HG03558 (cell line): ENCODE measurements at regions not wholly inside any gene's neighbourhood (a gene's known extent, or its start where the extent isn't known, plus 50 kb on each side); places are given as distances from the start of the nearest gene placed in this dataset.
"Not testable (repeated sequence)": the region's sequence is repeated elsewhere in the genome, so short reads cannot be mapped to it uniquely, and the experiment has no call there.

Experiments used
- ATAC-seq: cut with Tn5 transposase; IDR thresholded peaks from one replicate; pipeline ENCODE4 v1.9.1; 2021; ENCODE audit warnings: moderate number of reproducible peaks; ENCODE audit not compliant: unreplicated experiment; ENCODE audit errors: extremely low read depth

GRCh38 chr2:215889240-215889969 lies 123.9 kb downstream of the MREG start:
- not testable (repeated sequence) for ATAC-seq

- no peak for ATAC-seq
These were observed 124.7 kb downstream of the MREG start for GRCh38 chr2:215888680-215889079.

GRCh38 chr2:215887303-215887702 lies 126.0 kb downstream of the MREG start:
- ATAC-seq: no peak

GRCh38 chr2:215886022-215886421 lies 127.3 kb downstream of the MREG start:
- ATAC-seq: no peak

- ATAC-seq: no peak
These were observed 127.8 kb downstream of the MREG start for GRCh38 chr2:215885536-215885935.

GRCh38 chr2:215884451-215885087 lies 128.8 kb downstream of the MREG start:
- ATAC-seq: no peak

- ATAC-seq: peak; percentile 37
These were observed 129.6 kb downstream of the MREG start for GRCh38 chr2:215883799-215884198.

- ATAC-seq: no peak
These were observed 130.7 kb downstream of the MREG start for GRCh38 chr2:215882689-215883088.

GRCh38 chr2:215881582-215881981 lies 131.8 kb downstream of the MREG start:
- no peak for ATAC-seq

GRCh38 chr2:215880970-215881369 lies 132.4 kb downstream of the MREG start:
- ATAC-seq: peak; percentile 57

GRCh38 chr2:215879977-215880940 lies 133.1 kb downstream of the MREG start:
- ATAC-seq: no peak

- ATAC-seq: no peak
These were observed 134.0 kb downstream of the MREG start for GRCh38 chr2:215879331-215879730.

GRCh38 chr2:215878476-215879063 lies 134.8 kb downstream of the MREG start:
- no peak for ATAC-seq

GRCh38 chr2:215876937-215877238 lies 136.5 kb downstream of the MREG start:
- ATAC-seq: no peak

GRCh38 chr2:215876139-215876936 lies 137.0 kb downstream of the MREG start:
- no peak for ATAC-seq

- ATAC-seq: no peak
These were observed 138.9 kb downstream of the MREG start for GRCh38 chr2:215874418-215874817.

GRCh38 chr2:215870986-215871385 lies 142.4 kb downstream of the MREG start:
- no peak for ATAC-seq

GRCh38 chr2:215870088-215870490 lies 143.3 kb downstream of the MREG start:
- no peak for ATAC-seq

GRCh38 chr2:215868846-215869543 lies 144.4 kb downstream of the MREG start:
- ATAC-seq: no peak
